Panc1 (cell line): ENCODE measurements at regions not wholly inside any gene's neighbourhood (a gene's known extent, or its start where the extent isn't known, plus 50 kb on each side); places are given as distances from the start of the nearest gene placed in this dataset.

Experiments
- ATAC-seq: fragments of 200-7000 bp; cut with Tn5 transposase; 2 replicates; pipeline ENCODE4 v1.9.1; 2020; ENCODE audit warnings: mild to moderate bottlenecking, moderate library complexity
- BruUV-seq: library from RNA; stranded (reverse); fragments of 400-500 nt; replicated peaks from 2 replicates; lab custom pipeline; 2021; lab: Mats Ljungman, UMichigan
- CTCF ChIA-PET: fragments of 300-600 bp; sonication (Branson Sonifier 250); formaldehyde crosslinking; loops from one replicate; lab custom pipeline; 2022; ENCODE audit warnings: antibody characterized with exemption; lab: Charles Lee
- POLR2A ChIA-PET: fragments of 300-600 bp; sonication (Branson Sonifier 250); formaldehyde crosslinking; loops from one replicate; lab custom pipeline; 2022; ENCODE audit warnings: antibody characterized with exemption; lab: Charles Lee
- DNase-seq: peaks from one replicate; pipeline ENCODE4 v3.0.0-alpha.2; 2010; ENCODE audit warnings: low read depth, low spot score
- H3K27ac ChIP-seq: 2 replicates; pipeline ENCODE4 v1.5.1; 2011; ENCODE audit warnings: mild to moderate bottlenecking, low read length, inconsistent platforms
- H3K27me3 ChIP-seq: fragments of 200-500 bp; sonication (Bioruptor generic); 2 replicates; pipeline ENCODE4 v1.6.0; 2014; ENCODE audit warnings: low read length, inconsistent platforms; ENCODE audit not compliant: control insufficient read depth, insufficient read depth
- H3K36me3 ChIP-seq: fragments of 200-500 bp; sonication (Bioruptor generic); 2 replicates; pipeline ENCODE4 v1.5.1; 2014; ENCODE audit warnings: inconsistent platforms, mild to moderate bottlenecking, low read length, moderate library complexity; ENCODE audit not compliant: control insufficient read depth, insufficient read depth
- H3K4me1 ChIP-seq: 2 replicates; pipeline ENCODE4 v1.5.1; 2011; ENCODE audit warnings: inconsistent platforms, mild to moderate bottlenecking, low read length, moderate library complexity; ENCODE audit not compliant: control insufficient read depth, insufficient read depth
- H3K4me3 ChIP-seq, 2 experiments: 2 replicates each; pipeline ENCODE4 v1.5.1; 2011 to 2012; ENCODE audit warnings: low read depth in 2 of 2, low read length in 2 of 2, mild to moderate bottlenecking in 2 of 2, inconsistent platforms in 1 of 2, moderate library complexity in 1 of 2
- H3K9me3 ChIP-seq: fragments of 200-500 bp; sonication (Bioruptor generic); 2 replicates; pipeline ENCODE4 v1.5.1; 2014; ENCODE audit warnings: low read depth, mild to moderate bottlenecking, inconsistent platforms, low read length, moderate library complexity; ENCODE audit not compliant: control insufficient read depth, insufficient read depth
- POLR2AphosphoS5 ChIP-seq: IDR thresholded peaks from 2 replicates; pipeline ENCODE4 v1.6.1; 2012; ENCODE audit warnings: mild to moderate bottlenecking, low read depth, low read length, moderate library complexity
- SIN3A ChIP-seq: IDR thresholded peaks from 2 replicates; pipeline ENCODE4 v1.6.1; 2012; ENCODE audit warnings: low read depth, mild to moderate bottlenecking, low read length, moderate library complexity, borderline replicate concordance; ENCODE audit not compliant: insufficient read depth
- TCF7L2 ChIP-seq: IDR thresholded peaks from 2 replicates; pipeline ENCODE4 v1.6.1; 2011; ENCODE audit warnings: mild to moderate bottlenecking, low read depth, low read length, inconsistent platforms
- in situ Hi-C: cut with HindIII; loops from 2 replicates; pipeline ENCODE4 v1.10.0; 2016; ENCODE audit warnings: low sequenced_read_pairs, low pct_unique_long_range_greater_than_20kb
- intact Hi-C: fragments of 100-400 bp; cut with micrococcal nuclease; formaldehyde crosslinking; loops from one replicate; pipeline ENCODE4 v1.10.0; 2022; ENCODE audit not compliant: unreplicated experiment
- TF ChIP-seq, protein P1 (sequence below): fragments of 450-650 bp; IDR thresholded peaks from 2 replicates; pipeline ENCODE4 v1.5.1; 2017; ENCODE audit warnings: mild to moderate bottlenecking
- TF ChIP-seq, protein P2 (sequence below), 2 experiments: IDR thresholded peaks; 2 replicates each; pipeline ENCODE4 v1.6.1; 2011 to 2012; ENCODE audit warnings: low read depth in 2 of 2, control low read depth in 1 of 2, low read length in 1 of 2, mild to moderate bottlenecking in 1 of 2, moderate library complexity in 1 of 2; ENCODE audit not compliant: insufficient read depth in 1 of 2

DNA sequence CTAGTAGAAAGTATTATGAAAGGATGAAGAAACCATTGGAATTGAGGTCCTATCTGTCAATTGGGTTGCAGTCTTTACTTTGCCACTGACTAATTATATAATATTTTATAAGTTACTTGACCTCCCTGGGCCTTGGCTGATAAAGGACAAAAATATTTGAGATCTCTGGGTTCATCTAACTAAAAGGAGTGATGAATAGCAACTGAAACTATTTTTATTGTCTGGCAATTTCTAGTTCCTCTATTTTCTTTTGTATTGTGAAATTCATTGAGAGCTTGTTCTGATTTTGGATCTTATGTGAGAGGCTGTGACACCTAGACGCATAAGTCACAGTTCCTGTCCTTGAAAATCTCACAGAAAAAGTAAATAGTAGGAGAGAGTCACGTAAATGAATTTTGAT, 415.7 kb upstream of the ATP2B1 start:
- no TSS peak for BruUV-seq
- Histone ChIP-seq H3K9me3 (peaks cover 10% of the 10 kb centered on the region; the same call in 1 of the 2 replicates), H3K4me1 (no peaks in the 10 kb centered on the region), H3K27me3 (no peaks in the 10 kb centered on the region), H3K27ac (no peak overlapping the region), H3K4me3 (no peak overlapping the region), H3K36me3 (no peaks in the 10 kb centered on the region)
- DNase-seq (no peak), ATAC-seq (no peak)
- intact Hi-C loops = no loop called here
- ChIA-PET POLR2A (interaction anchor here (0.6 kb wide), 1 partner anchor 705 kb away, joined by 9 read pairs; no protein-coding TSS in a partner anchor), CTCF (no interaction called here)
- TF ChIP-seq, protein P1, sequence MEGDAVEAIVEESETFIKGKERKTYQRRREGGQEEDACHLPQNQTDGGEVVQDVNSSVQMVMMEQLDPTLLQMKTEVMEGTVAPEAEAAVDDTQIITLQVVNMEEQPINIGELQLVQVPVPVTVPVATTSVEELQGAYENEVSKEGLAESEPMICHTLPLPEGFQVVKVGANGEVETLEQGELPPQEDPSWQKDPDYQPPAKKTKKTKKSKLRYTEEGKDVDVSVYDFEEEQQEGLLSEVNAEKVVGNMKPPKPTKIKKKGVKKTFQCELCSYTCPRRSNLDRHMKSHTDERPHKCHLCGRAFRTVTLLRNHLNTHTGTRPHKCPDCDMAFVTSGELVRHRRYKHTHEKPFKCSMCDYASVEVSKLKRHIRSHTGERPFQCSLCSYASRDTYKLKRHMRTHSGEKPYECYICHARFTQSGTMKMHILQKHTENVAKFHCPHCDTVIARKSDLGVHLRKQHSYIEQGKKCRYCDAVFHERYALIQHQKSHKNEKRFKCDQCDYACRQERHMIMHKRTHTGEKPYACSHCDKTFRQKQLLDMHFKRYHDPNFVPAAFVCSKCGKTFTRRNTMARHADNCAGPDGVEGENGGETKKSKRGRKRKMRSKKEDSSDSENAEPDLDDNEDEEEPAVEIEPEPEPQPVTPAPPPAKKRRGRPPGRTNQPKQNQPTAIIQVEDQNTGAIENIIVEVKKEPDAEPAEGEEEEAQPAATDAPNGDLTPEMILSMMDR = no peak
- TF ChIP-seq POLR2AphosphoS5 = no peak
- no peak for TF ChIP-seq SIN3A
- TF ChIP-seq, protein P2, sequence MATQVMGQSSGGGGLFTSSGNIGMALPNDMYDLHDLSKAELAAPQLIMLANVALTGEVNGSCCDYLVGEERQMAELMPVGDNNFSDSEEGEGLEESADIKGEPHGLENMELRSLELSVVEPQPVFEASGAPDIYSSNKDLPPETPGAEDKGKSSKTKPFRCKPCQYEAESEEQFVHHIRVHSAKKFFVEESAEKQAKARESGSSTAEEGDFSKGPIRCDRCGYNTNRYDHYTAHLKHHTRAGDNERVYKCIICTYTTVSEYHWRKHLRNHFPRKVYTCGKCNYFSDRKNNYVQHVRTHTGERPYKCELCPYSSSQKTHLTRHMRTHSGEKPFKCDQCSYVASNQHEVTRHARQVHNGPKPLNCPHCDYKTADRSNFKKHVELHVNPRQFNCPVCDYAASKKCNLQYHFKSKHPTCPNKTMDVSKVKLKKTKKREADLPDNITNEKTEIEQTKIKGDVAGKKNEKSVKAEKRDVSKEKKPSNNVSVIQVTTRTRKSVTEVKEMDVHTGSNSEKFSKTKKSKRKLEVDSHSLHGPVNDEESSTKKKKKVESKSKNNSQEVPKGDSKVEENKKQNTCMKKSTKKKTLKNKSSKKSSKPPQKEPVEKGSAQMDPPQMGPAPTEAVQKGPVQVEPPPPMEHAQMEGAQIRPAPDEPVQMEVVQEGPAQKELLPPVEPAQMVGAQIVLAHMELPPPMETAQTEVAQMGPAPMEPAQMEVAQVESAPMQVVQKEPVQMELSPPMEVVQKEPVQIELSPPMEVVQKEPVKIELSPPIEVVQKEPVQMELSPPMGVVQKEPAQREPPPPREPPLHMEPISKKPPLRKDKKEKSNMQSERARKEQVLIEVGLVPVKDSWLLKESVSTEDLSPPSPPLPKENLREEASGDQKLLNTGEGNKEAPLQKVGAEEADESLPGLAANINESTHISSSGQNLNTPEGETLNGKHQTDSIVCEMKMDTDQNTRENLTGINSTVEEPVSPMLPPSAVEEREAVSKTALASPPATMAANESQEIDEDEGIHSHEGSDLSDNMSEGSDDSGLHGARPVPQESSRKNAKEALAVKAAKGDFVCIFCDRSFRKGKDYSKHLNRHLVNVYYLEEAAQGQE (IDR thresholded peaks at IDR 0.05; ENCODE audit: insufficient read depth in 1 of 2, low read depth in 2 of 2, low read length in 1 of 2) = no peak
- no peak for TF ChIP-seq TCF7L2
- in situ Hi-C loops = no loop called here

DNA sequence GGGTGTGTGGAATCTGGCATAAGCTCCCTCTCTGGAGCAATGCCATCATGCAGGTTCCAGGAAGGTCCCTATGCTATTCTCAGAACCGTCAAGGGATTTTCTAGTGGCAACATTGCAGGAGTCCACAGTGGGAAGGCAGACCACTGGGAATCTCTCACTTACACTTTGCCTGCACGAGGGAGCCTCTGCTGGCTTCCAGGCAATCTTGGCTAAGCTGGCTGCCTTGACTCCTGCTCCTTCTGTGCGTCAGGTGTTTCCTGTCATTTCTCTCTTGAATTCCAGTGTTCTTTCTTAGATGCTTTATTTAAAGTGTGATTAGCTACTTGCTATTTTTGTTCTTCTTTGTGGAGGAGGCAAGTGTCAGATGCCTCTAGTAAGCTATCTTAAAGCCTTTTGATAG, 414.0 kb upstream of the ATP2B1 start:
- H3K4me3 ChIP-seq = no peak overlapping the region
- no peak for ATAC-seq
- peaks cover 10% of the 10 kb centered on the region; the same call in 1 of the 2 replicates for H3K9me3 ChIP-seq
- POLR2A ChIA-PET = no interaction called here
- BruUV-seq = no TSS peak
- no peaks in the 10 kb centered on the region for H3K4me1 ChIP-seq
- DNase-seq = no peak
- CTCF ChIA-PET = no interaction called here
- H3K27me3 ChIP-seq = no peaks in the 10 kb centered on the region
- TF ChIP-seq POLR2AphosphoS5 (no peak), SIN3A (no peak), TCF7L2 (no peak)
- TF ChIP-seq, protein P1 = no peak
- TF ChIP-seq, protein P2 (IDR thresholded peaks at IDR 0.05; ENCODE audit: insufficient read depth in 1 of 2, low read depth in 2 of 2, low read length in 1 of 2) = no peak
- intact Hi-C loops = no loop called here
- H3K36me3 ChIP-seq = no peaks in the 10 kb centered on the region
- in situ Hi-C loops = no loop called here
- H3K27ac ChIP-seq = no peak overlapping the region
